ENCODE measurements at regions not wholly inside any gene's neighbourhood (a gene's known extent, or its start where the extent isn't known, plus 50 kb on each side); places are given as distances from the start of the nearest gene placed in this dataset.

DNA sequence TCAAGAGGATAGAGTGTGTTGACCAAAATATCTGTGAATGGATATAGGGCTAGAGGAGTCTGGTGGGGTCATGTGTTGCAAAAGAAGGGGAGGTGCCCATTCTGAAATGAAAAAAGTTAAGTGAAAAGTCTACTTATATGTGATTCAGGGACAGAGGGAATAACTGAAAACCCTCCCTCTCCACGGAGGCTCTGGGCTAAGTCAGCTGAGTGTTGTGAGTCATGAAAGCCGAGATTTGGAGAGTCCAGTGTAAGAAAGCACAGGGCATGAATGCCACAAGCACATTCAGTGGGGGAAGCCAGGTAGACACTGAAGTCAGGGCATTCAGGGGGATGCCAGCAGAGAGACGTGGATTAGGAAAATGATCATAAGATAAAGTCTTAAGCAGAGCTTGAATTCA lies 871.9 kb downstream of the TSN start:
- no peak for DNase-seq (ENCODE audit: low spot score, unreplicated experiment)
- H3K4me1 Mint-ChIP-seq (ENCODE audit: low read depth): peaks cover 6% of the 10 kb centered on the region

DNA sequence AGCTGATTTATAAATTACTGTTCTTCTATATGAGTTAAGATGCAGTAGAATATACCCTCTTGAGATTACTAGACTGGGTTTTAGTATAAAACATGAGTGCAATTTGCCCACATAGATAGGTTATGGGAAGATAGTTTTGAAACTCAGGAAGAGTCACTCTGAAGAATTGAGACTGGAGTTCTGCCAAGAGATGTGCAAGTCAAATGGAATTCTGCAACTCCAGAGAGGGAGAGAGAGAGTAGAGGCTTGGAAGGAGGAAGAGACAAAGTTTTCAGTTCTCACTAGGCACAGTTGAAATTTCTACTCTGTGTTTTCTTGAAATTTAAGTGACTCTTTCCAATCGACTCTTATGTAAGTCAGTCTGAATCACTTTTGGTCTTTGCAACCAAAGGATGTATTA lies 878.8 kb downstream of the TSN start:
- no peak for DNase-seq (ENCODE audit: low spot score, unreplicated experiment)
- Mint-ChIP-seq H3K36me3 (ENCODE audit: insufficient read depth) (no peaks in the 10 kb centered on the region), H3K9me3 (ENCODE audit: low read depth) (no peaks in the 10 kb centered on the region), H3K4me3 (ENCODE audit: low read depth) (no peak overlapping the region), H3K27ac (no peak overlapping the region), H3K27me3 (peaks cover 20% of the 10 kb centered on the region), H3K4me1 (ENCODE audit: low read depth) (no peaks in the 10 kb centered on the region)
- TF ChIP-seq, protein P1, sequence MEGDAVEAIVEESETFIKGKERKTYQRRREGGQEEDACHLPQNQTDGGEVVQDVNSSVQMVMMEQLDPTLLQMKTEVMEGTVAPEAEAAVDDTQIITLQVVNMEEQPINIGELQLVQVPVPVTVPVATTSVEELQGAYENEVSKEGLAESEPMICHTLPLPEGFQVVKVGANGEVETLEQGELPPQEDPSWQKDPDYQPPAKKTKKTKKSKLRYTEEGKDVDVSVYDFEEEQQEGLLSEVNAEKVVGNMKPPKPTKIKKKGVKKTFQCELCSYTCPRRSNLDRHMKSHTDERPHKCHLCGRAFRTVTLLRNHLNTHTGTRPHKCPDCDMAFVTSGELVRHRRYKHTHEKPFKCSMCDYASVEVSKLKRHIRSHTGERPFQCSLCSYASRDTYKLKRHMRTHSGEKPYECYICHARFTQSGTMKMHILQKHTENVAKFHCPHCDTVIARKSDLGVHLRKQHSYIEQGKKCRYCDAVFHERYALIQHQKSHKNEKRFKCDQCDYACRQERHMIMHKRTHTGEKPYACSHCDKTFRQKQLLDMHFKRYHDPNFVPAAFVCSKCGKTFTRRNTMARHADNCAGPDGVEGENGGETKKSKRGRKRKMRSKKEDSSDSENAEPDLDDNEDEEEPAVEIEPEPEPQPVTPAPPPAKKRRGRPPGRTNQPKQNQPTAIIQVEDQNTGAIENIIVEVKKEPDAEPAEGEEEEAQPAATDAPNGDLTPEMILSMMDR (IDR thresholded peaks at IDR 0.05; ENCODE audit: unreplicated experiment): no peak

More for the DNA sequence above, 871.9 kb downstream of the TSN start:
- Mint-ChIP-seq H3K36me3 (ENCODE audit: insufficient read depth) (no peaks in the 10 kb centered on the region), H3K27me3 (peaks cover 22% of the 10 kb centered on the region), H3K4me3 (ENCODE audit: low read depth) (no peak overlapping the region), H3K9me3 (ENCODE audit: low read depth) (no peaks in the 10 kb centered on the region), H3K27ac (no peak overlapping the region)
- TF ChIP-seq, protein P1 (IDR thresholded peaks at IDR 0.05; ENCODE audit: unreplicated experiment): no peak

DNA sequence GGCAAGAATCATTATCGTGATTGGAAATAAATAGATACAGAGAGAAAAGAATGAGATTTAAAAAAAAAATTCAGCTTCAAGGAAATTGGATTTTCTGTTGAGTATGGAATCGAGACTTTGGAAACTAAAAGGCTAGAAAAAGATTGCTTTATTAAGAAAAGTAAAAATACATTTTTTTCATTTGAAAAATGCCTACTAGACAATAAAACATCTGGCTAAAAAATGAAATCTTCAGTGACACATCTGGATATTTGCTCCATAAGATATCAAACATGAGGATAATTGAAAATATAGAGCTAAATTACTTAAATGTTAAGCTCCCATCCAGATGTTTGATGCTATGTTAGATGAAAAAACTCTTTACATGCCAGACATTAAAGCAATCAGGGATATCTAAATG lies 879.5 kb downstream of the TSN start:
- Mint-ChIP-seq H3K9me3 (ENCODE audit: low read depth) (no peaks in the 10 kb centered on the region), H3K27me3 (peaks cover 13% of the 10 kb centered on the region), H3K27ac (no peak overlapping the region), H3K4me3 (ENCODE audit: low read depth) (no peak overlapping the region), H3K36me3 (ENCODE audit: insufficient read depth) (no peaks in the 10 kb centered on the region), H3K4me1 (ENCODE audit: low read depth) (no peaks in the 10 kb centered on the region)
- TF ChIP-seq, protein P1 (IDR thresholded peaks at IDR 0.05; ENCODE audit: unreplicated experiment): no peak
- no peak for DNase-seq (ENCODE audit: low spot score, unreplicated experiment)

DNA sequence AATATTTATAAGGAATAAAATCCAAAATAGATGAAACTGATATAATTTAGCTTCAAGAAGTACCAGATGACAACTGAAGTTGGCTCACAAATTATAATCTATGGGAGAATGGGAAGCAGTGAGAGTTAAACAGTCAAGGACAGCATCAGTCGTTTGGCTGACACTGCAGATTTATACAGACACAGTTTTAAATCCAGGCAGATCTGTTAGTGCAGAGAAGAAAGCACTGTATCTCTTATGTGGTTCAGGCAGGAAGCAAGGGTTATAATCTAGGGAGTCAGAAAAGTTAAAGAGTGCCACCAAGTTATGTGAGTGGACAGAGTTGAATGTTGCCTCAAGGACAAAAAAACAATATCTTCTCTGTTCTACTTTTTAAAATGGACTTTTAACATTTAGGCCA lies 880.2 kb downstream of the TSN start:
- Mint-ChIP-seq H3K9me3 (ENCODE audit: low read depth) (no peaks in the 10 kb centered on the region), H3K4me1 (ENCODE audit: low read depth) (no peaks in the 10 kb centered on the region), H3K27ac (no peak overlapping the region), H3K27me3 (peaks cover 10% of the 10 kb centered on the region), H3K4me3 (ENCODE audit: low read depth) (no peak overlapping the region), H3K36me3 (ENCODE audit: insufficient read depth) (no peaks in the 10 kb centered on the region)
- no peak for DNase-seq (ENCODE audit: low spot score, unreplicated experiment)
- TF ChIP-seq, protein P1 (IDR thresholded peaks at IDR 0.05; ENCODE audit: unreplicated experiment): no peak

DNA sequence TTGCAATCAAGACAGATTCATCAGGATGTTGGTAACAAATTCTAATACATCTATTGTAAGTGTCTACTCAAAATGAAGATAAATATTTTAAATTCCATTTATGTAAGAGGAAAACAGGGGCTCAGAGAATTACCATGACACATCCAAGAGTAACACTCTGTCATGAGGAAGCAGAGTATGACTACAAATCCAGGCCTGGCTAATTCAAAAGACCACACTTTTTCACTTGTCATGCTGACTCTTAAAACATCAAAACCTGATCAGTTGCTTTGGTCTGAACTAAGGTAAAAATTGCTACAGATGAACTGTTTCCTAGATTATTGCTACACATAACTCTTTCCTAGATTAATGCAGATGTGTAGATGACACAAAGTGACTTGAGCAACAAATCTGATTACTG lies 880.6 kb downstream of the TSN start:
- Mint-ChIP-seq H3K4me3 (ENCODE audit: low read depth) (no peak overlapping the region), H3K4me1 (ENCODE audit: low read depth) (no peaks in the 10 kb centered on the region), H3K27me3 (peaks cover 6% of the 10 kb centered on the region), H3K9me3 (ENCODE audit: low read depth) (no peaks in the 10 kb centered on the region), H3K27ac (no peak overlapping the region), H3K36me3 (ENCODE audit: insufficient read depth) (no peaks in the 10 kb centered on the region)
- TF ChIP-seq, protein P1 (IDR thresholded peaks at IDR 0.05; ENCODE audit: unreplicated experiment): no peak
- no peak for DNase-seq (ENCODE audit: low spot score, unreplicated experiment)
